Liver (tissue), 8 donors: ENCODE measurements at regions not wholly inside any gene's neighbourhood (a gene's known extent, or its start where the extent isn't known, plus 50 kb on each side); places are given as distances from the start of the nearest gene placed in this dataset.

Source experiments
- DNase-seq: peaks from one replicate; pipeline ENCODE4 v3.0.0-alpha.2; 2017; ENCODE audit warnings: low spot score
- H3K27ac ChIP-seq, 2 donors: one replicate each; pipeline ENCODE4 v1.7.0; 2013; ENCODE audit warnings: inconsistent platforms in 2 of 2, low read length in 2 of 2, control low read depth in 1 of 2, low read depth in 1 of 2, mild to moderate bottlenecking in 1 of 2
- H3K27me3 ChIP-seq, 4 donors: one replicate each; pipeline versions ENCODE4 v1.6.1 to v1.7.0; 2013; ENCODE audit warnings: low read length in 3 of 4, inconsistent platforms in 1 of 4, mild to moderate bottlenecking in 1 of 4, moderate library complexity in 1 of 4; ENCODE audit not compliant: control insufficient read depth in 4 of 4, insufficient read depth in 4 of 4
- H3K36me3 ChIP-seq, 4 donors: one replicate each; pipeline versions ENCODE4 v1.6.1 to v1.7.0; 2013; ENCODE audit warnings: low read length in 3 of 4, mild to moderate bottlenecking in 3 of 4, low read depth in 1 of 4, moderate library complexity in 1 of 4; ENCODE audit not compliant: control insufficient read depth in 4 of 4, insufficient read depth in 3 of 4
- H3K4me1 ChIP-seq, 4 donors: one replicate each; pipeline versions ENCODE4 v1.6.1 to v1.7.0; 2013; ENCODE audit warnings: low read length in 3 of 4, mild to moderate bottlenecking in 3 of 4, moderate library complexity in 1 of 4; ENCODE audit not compliant: control insufficient read depth in 4 of 4, insufficient read depth in 4 of 4
- H3K4me3 ChIP-seq, 3 donors: one replicate each; pipeline versions ENCODE4 v1.6.1 to v1.7.0; 2013; ENCODE audit warnings: low read length in 3 of 3, control low read depth in 1 of 3, low read depth in 1 of 3, mild to moderate bottlenecking in 1 of 3
- H3K9ac ChIP-seq, 2 donors: one replicate each; pipeline ENCODE4 v1.7.0; 2013; ENCODE audit warnings: low read length in 2 of 2, mild to moderate bottlenecking in 2 of 2, moderate library complexity in 2 of 2, control low read depth in 1 of 2, low read depth in 1 of 2
- H3K9me3 ChIP-seq, 4 donors: one replicate each; pipeline versions ENCODE4 v1.6.1 to v1.7.0; 2013; ENCODE audit warnings: low read length in 3 of 4; ENCODE audit not compliant: control insufficient read depth in 4 of 4
- CTCF ChIP-seq: fragments of 150-350 bp; IDR thresholded peaks from 2 replicates; pipeline ENCODE4 v1.5.1; 2017; ENCODE audit warnings: improper control_type of control experiment, low read depth, low read length; ENCODE audit not compliant: missing input control
- FOXA1 ChIP-seq: IDR thresholded peaks from 2 replicates; pipeline ENCODE4 v1.6.1; 2016; ENCODE audit warnings: antibody characterized with exemption
- GABPA ChIP-seq, 2 donors: IDR thresholded peaks in 1 of 2; conservative IDR thresholded peaks in 1 of 2; 2 replicates each; pipeline ENCODE4 v1.6.1; 2016; ENCODE audit warnings: antibody characterized with exemption in 2 of 2, mild to moderate bottlenecking in 1 of 2, moderate library complexity in 1 of 2
- HNF4A ChIP-seq, 2 donors: conservative IDR thresholded peaks; 2 replicates each; pipeline ENCODE4 v1.6.1; 2016; ENCODE audit warnings: antibody characterized with exemption in 2 of 2, mild to moderate bottlenecking in 2 of 2
- HNF4G ChIP-seq: IDR thresholded peaks from 2 replicates; pipeline ENCODE4 v1.6.1; 2016; ENCODE audit warnings: antibody characterized with exemption
- MAX ChIP-seq: IDR thresholded peaks from 2 replicates; pipeline ENCODE4 v1.6.1; 2016; ENCODE audit warnings: antibody characterized with exemption
- NR2F2 ChIP-seq: IDR thresholded peaks from 2 replicates; pipeline ENCODE4 v1.6.1; 2016; ENCODE audit warnings: antibody characterized with exemption
- RAD21 ChIP-seq, 2 donors: IDR thresholded peaks; 2 replicates each; pipeline ENCODE4 v1.6.1; 2016; ENCODE audit warnings: antibody characterized with exemption in 2 of 2, mild to moderate bottlenecking in 2 of 2
- REST ChIP-seq: IDR thresholded peaks from 2 replicates; pipeline ENCODE4 v1.6.1; 2016; ENCODE audit warnings: antibody characterized with exemption, mild to moderate bottlenecking
- RXRA ChIP-seq, 2 donors: IDR thresholded peaks; 2 replicates each; pipeline ENCODE4 v1.6.1; 2017 to 2018; ENCODE audit warnings: antibody characterized with exemption in 2 of 2, mild to moderate bottlenecking in 1 of 2
- SP1 ChIP-seq: IDR thresholded peaks from 2 replicates; pipeline ENCODE4 v1.6.1; 2018; ENCODE audit warnings: antibody characterized with exemption, mild to moderate bottlenecking
- TAF1 ChIP-seq: conservative IDR thresholded peaks from 2 replicates; pipeline ENCODE4 v1.6.1; 2016; ENCODE audit warnings: antibody characterized with exemption, mild to moderate bottlenecking
- YY1 ChIP-seq: IDR thresholded peaks from 2 replicates; pipeline ENCODE4 v1.6.1; 2016; ENCODE audit warnings: antibody characterized with exemption, mild to moderate bottlenecking
- ZBTB33 ChIP-seq: IDR thresholded peaks from 2 replicates; pipeline ENCODE4 v1.6.1; 2016; ENCODE audit warnings: antibody characterized with exemption
- WGBS: extraction: QIAGEN DNeasy Blood & Tissue Kit; methylation state at CpG from one replicate; pipeline ENCODE4 v1.1.7; 2013; 5-methylcytosine and 5-hydroxymethylcytosine counted together
- TF ChIP-seq, protein P1 (sequence below): IDR thresholded peaks from 2 replicates; pipeline ENCODE4 v1.6.1; 2016; ENCODE audit warnings: antibody characterized with exemption
- donor health status: healthy.
- donor health status: healthy.
- donor health status: healthy.
- donor health status: healthy.
- donor health status: healthy.

DNA sequence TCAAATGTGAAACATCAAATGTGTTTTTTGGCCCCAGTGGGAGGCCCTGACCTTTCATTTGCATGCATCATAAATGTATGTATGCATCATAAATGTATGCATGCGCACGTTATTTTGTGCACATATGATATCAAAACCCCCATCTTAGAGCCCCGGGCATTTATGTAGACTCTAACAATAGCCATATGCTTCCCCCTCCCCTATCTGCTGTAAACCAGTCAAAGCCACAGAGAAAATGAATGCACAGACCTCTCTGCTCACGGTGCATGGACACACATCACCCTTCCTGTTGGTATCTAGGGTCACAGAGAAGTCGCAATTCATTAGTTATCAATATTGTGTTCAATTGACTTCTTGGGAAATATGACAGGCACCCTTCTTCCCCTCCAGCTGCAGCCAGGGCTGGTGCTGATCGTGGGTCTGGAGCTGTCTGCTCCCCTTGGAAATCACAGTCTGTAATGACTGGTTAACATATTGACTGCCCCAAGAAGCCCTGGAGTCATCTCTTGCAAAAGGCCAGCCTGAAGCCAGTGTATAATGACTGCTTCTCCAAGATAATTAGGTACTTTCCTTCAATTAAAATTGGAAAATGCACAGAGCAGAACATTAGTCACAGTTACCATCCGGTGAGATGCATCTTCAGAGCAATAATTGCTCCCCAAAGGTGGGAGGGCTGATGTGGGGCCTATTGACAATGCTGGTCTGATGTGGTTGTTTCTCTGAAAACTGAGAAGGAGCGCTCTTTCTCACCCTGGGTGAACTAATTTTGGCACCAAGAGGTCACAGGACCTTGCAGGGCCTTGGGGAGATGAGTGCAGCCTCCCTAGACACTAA, 532.2 kb downstream of the CDH26 start:
- no peaks in the 10 kb centered on the region for H3K36me3 ChIP-seq
- no peak for DNase-seq
- no peaks in the 10 kb centered on the region for H3K27me3 ChIP-seq
- H3K9ac ChIP-seq, result no peak overlapping the region
- no peak overlapping the region for H3K27ac ChIP-seq
- no peaks in the 10 kb centered on the region for H3K9me3 ChIP-seq
- 62% methylated on average over 8 of the region's 8 CpGs for WGBS
- TF ChIP-seq, protein P1, sequence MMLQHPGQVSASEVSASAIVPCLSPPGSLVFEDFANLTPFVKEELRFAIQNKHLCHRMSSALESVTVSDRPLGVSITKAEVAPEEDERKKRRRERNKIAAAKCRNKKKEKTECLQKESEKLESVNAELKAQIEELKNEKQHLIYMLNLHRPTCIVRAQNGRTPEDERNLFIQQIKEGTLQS, result no peak
- no peak for TF ChIP-seq RXRA (IDR thresholded peaks at IDR 0.05)
- TF ChIP-seq ZBTB33, result no peak
- no peak for TF ChIP-seq NR2F2
- TF ChIP-seq MAX, result no peak
- TF ChIP-seq HNF4G, result no peak
- no peak for TF ChIP-seq CTCF
- no peak for TF ChIP-seq FOXA1
- no peak for TF ChIP-seq SP1
- TF ChIP-seq YY1, result no peak
- TF ChIP-seq TAF1, result no peak
- no peak overlapping the region for H3K4me3 ChIP-seq
- no peaks in the 10 kb centered on the region for H3K4me1 ChIP-seq

DNA sequence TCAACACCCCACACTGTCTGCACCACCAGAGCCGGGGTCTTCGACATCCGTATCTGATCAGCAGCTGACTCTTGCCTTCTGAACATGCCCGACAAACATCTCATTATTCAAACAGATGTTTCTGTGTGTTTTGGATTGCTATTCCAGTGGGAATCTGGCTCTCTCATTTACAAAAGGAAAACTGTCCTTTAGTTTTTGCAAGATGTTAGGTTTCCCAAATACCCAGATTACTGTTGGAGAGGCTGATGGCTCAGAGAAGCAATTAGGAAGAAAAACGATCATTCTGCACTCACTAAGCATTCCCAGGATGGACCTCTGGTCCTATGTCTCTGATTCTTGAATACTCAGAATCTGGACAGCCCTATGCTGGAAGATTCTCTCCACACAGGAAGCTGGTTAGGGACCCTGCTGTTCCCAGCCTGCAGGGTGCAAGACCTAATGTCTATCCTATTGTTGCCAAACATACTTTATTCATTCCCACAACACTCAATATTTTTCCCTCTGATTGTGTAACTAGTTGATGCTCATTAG, 532.9 kb downstream of the CDH26 start:
- TF ChIP-seq RXRA (IDR thresholded peaks at IDR 0.05) (no peak), HNF4G (no peak), GABPA (IDR thresholded peaks at IDR 0.05 in 1 of 2, conservative IDR thresholded peaks at IDR 0.05 in 1 of 2) (no peak), HNF4A (conservative IDR thresholded peaks at IDR 0.05) (no peak), RAD21 (IDR thresholded peaks at IDR 0.05) (no peak), TAF1 (no peak), ZBTB33 (no peak), MAX (no peak), CTCF (no peak), YY1 (no peak), NR2F2 (no peak), REST (no peak), FOXA1 (no peak)
- WGBS, result 67% methylated on average over 5 of the region's 5 CpGs
- Histone ChIP-seq H3K4me3 (no peak overlapping the region), H3K27ac (no peak overlapping the region), H3K9me3 (no peaks in the 10 kb centered on the region), H3K9ac (no peak overlapping the region), H3K4me1 (no peaks in the 10 kb centered on the region), H3K27me3 (no peaks in the 10 kb centered on the region), H3K36me3 (no peaks in the 10 kb centered on the region)
- DNase-seq, result no peak
